Myocyte (in vitro differentiated cells): ENCODE measurements at regions not wholly inside any gene's neighbourhood (a gene's known extent, or its start where the extent isn't known, plus 50 kb on each side); places are given as distances from the start of the nearest gene placed in this dataset.

Experiments
- DNase-seq: peaks from one replicate; pipeline ENCODE4 v3.0.0-alpha.2; 2012; ENCODE audit warnings: low read depth

GRCh38 chr18:73923866-73924265 is 223.8 kb downstream of the FBXO15 start:
- DNase-seq: no peak

- DNase-seq: no peak
Observed at GRCh38 chr18:73920033-73920432, 227.6 kb downstream of the FBXO15 start.

GRCh38 chr18:73918816-73919215 is 228.8 kb downstream of the FBXO15 start:
- no peak for DNase-seq

GRCh38 chr18:73917046-73917445 is 230.6 kb downstream of the FBXO15 start:
- no peak for DNase-seq

GRCh38 chr18:73913505-73913904 is 234.1 kb downstream of the FBXO15 start:
- no peak for DNase-seq

GRCh38 chr18:73908323-73908722 is 239.3 kb downstream of the FBXO15 start:
- DNase-seq: no peak

GRCh38 chr18:73901566-73901965 is 246.1 kb downstream of the FBXO15 start:
- DNase-seq: no peak

GRCh38 chr18:73901151-73901550 is 246.5 kb downstream of the FBXO15 start:
- no peak for DNase-seq

GRCh38 chr18:73900106-73900835 is 247.4 kb downstream of the FBXO15 start:
- DNase-seq: no peak

GRCh38 chr18:73897517-73897916 is 250.1 kb downstream of the FBXO15 start:
- DNase-seq: no peak

- no peak for DNase-seq
Observed at GRCh38 chr18:73896685-73897084, 250.9 kb downstream of the FBXO15 start.

GRCh38 chr18:73895701-73896100 is 251.9 kb downstream of the FBXO15 start:
- no peak for DNase-seq

- DNase-seq: no peak
Observed at GRCh38 chr18:73893880-73894279, 253.8 kb downstream of the FBXO15 start.

- DNase-seq: no peak
Observed at GRCh38 chr18:73891572-73892421, 255.8 kb downstream of the FBXO15 start.

- DNase-seq: no peak
Observed at GRCh38 chr18:73888565-73888964, 259.1 kb downstream of the FBXO15 start.

- no peak for DNase-seq
Observed at GRCh38 chr18:73887801-73888200, 259.8 kb downstream of the FBXO15 start.

GRCh38 chr18:73884868-73885267 is 262.8 kb downstream of the FBXO15 start:
- no peak for DNase-seq

GRCh38 chr18:73881396-73881917 is 266.2 kb downstream of the FBXO15 start:
- no peak for DNase-seq

- DNase-seq: no peak
Observed at GRCh38 chr18:73880387-73880786, 267.2 kb downstream of the FBXO15 start.

- DNase-seq: no peak
Observed at GRCh38 chr18:73879766-73880165, 267.9 kb downstream of the FBXO15 start.

GRCh38 chr18:73879328-73879727 is 268.3 kb downstream of the FBXO15 start:
- DNase-seq: no peak

GRCh38 chr18:73869182-73869581 is 278.5 kb downstream of the FBXO15 start:
- no peak for DNase-seq
